HG03159 (cell line): ENCODE measurements at regions not wholly inside any gene's neighbourhood (a gene's known extent, or its start where the extent isn't known, plus 50 kb on each side); places are given as distances from the start of the nearest gene placed in this dataset.
"Not testable (repeated sequence)": the region's sequence is repeated elsewhere in the genome, so short reads cannot be mapped to it uniquely, and the experiment has no call there.

Source experiments
- ATAC-seq: cut with Tn5 transposase; IDR thresholded peaks from one replicate; pipeline ENCODE4 v1.9.1; 2021; ENCODE audit warnings: mild to moderate bottlenecking, moderate library complexity; ENCODE audit not compliant: unreplicated experiment

GRCh38 chr10:65628493-65629139 lies 1297.2 kb upstream of the LRRTM3 start:
- no peak for ATAC-seq

GRCh38 chr10:65660006-65660405 lies 1265.8 kb upstream of the LRRTM3 start:
- ATAC-seq: no peak

- ATAC-seq: no peak
Observed at GRCh38 chr10:65670087-65670486, 1255.7 kb upstream of the LRRTM3 start.

- not testable (repeated sequence) for ATAC-seq
Observed at GRCh38 chr10:65670596-65670995, 1255.2 kb upstream of the LRRTM3 start.

GRCh38 chr10:65675236-65675635 lies 1250.6 kb upstream of the LRRTM3 start:
- ATAC-seq: no peak

GRCh38 chr10:65684896-65685295 lies 1240.9 kb upstream of the LRRTM3 start:
- ATAC-seq: no peak

GRCh38 chr10:65701168-65701776 lies 1224.6 kb upstream of the LRRTM3 start:
- no peak for ATAC-seq

GRCh38 chr10:65708057-65708456 lies 1217.8 kb upstream of the LRRTM3 start:
- no peak for ATAC-seq

GRCh38 chr10:65710306-65710705 lies 1215.5 kb upstream of the LRRTM3 start:
- no peak for ATAC-seq

- ATAC-seq: no peak
Observed at GRCh38 chr10:65719790-65720189, 1206.0 kb upstream of the LRRTM3 start.

- no peak for ATAC-seq
Observed at GRCh38 chr10:65720901-65721300, 1204.9 kb upstream of the LRRTM3 start.

GRCh38 chr10:65723525-65723924 lies 1202.3 kb upstream of the LRRTM3 start:
- no peak for ATAC-seq

- ATAC-seq: no peak
Observed at GRCh38 chr10:65735382-65735781, 1190.5 kb upstream of the LRRTM3 start.

- no peak for ATAC-seq
Observed at GRCh38 chr10:65742906-65743305, 1182.9 kb upstream of the LRRTM3 start.

- no peak for ATAC-seq
Observed at GRCh38 chr10:65751218-65751617, 1174.6 kb upstream of the LRRTM3 start.

GRCh38 chr10:65751896-65752295 lies 1173.9 kb upstream of the LRRTM3 start:
- ATAC-seq: no peak

- ATAC-seq: no peak
Observed at GRCh38 chr10:65753532-65753931, 1172.3 kb upstream of the LRRTM3 start.

- ATAC-seq: no peak
Observed at GRCh38 chr10:65754112-65754511, 1171.7 kb upstream of the LRRTM3 start.

GRCh38 chr10:65762311-65762710 lies 1163.5 kb upstream of the LRRTM3 start:
- ATAC-seq: no peak

GRCh38 chr10:65765006-65765541 lies 1160.8 kb upstream of the LRRTM3 start:
- no peak for ATAC-seq

GRCh38 chr10:65769828-65770227 lies 1156.0 kb upstream of the LRRTM3 start:
- no peak for ATAC-seq

- ATAC-seq: no peak
Observed at GRCh38 chr10:65778753-65779152, 1147.1 kb upstream of the LRRTM3 start.

- no peak for ATAC-seq
Observed at GRCh38 chr10:65779985-65780384, 1145.9 kb upstream of the LRRTM3 start.
